Embryonic facial prominence (tissue), 1 donor: ENCODE measurements at regions not wholly inside any gene's neighbourhood (a gene's known extent, or its start where the extent isn't known, plus 50 kb on each side); places are given as distances from the start of the nearest gene placed in this dataset.
A peak's percentile ranks its signal among the peaks of the same experiment; 100 is the strongest.

Experiments
- DNase-seq: peaks from one replicate; pipeline ENCODE4 v3.0.0-alpha.2; 2016; ENCODE audit errors: extremely low spot score

DNA sequence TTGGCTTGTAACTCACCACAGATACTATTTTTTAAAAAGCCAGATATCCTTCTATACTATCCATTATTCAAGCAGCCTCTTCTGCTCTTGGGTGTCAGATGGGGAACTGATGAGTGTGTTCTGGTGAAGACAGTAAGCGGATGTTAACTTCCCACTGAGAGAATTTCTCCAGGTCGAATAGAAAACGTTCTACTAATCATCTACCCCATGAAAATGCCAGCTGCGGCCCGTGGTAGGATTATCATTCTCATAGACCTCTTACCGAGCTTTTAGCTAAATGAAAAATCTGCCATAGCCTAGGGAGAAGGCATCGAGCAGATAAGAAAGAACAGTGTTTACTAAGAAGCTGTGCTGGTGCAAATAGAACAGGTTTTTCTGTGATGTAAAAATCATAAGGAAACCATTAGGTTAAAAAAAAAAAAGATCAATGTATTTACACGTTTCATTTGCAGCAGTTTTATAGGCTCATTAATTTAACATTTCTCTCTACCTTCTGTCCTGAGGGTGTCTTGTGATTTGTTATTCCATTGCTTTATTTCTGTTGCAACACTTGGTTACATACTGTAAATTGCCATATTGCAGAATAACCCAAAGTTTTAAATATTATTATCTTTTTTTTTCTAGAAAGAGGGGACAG, 1521.5 kb upstream of the ZEB2 start:
- DNase-seq: no peak

DNA sequence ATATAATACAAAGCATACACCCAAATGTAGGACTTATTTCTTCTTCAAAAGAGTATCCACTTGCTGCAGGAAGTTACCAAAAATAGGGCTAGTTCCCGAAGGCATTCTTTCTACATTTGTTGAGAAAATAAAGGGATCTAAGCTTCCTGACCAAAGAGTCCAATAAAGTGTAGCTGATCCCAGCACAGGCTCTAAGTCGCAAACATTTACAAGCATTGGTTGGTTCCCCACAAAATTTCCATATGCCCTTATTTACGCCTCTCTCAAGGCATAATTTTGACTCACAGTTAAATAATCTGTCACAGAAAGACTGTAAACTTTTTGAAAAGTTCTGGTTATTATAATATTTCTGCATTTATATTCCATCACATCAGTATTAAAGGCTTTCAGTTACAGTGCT, 1520.1 kb upstream of the ZEB2 start:
- no peak for DNase-seq

DNA sequence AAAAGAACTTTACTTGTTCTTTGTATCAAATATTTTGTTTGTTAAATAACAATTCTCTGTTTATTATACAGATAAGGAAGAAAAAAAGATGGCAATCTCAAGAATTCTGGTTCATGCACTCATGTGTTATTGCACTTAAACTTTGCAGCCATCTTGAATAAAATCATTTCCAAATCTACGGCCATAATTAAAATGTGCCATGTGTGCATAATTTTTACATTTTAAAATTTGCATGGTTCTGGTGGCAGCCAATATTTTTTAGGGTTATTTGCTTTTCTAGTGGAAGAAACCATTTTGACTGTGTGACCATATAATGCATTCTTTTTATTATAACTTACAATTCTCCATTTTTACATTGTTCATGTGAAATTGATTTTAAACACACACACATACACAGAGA, 1518.1 kb upstream of the ZEB2 start:
- DNase-seq: no peak

DNA sequence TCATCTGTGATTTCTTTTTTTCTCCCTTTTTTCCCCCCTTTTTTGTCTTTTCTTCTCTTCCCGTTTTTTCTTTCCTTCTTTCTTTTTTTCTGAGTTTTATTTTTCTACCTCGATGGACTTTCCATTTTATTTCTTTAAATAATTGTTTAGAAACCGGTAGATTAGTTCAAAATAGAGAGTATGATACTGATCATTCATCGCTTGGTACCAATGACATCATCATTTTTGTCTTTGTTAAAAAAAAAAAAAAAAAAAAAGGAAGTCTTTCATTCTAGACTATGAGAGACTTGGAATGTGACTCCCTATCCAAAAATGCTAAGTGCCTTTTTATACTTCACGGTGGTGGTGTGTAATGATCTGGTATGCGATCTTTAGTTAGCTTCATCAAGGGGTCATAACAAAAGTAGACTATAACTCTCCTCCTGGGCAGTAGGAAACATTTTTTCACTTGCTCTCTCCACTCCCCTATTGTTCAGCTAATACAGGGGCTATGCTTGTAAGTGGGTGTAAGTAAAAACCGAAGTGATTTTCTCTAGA, 1517.5 kb upstream of the ZEB2 start:
- DNase-seq: no peak

DNA sequence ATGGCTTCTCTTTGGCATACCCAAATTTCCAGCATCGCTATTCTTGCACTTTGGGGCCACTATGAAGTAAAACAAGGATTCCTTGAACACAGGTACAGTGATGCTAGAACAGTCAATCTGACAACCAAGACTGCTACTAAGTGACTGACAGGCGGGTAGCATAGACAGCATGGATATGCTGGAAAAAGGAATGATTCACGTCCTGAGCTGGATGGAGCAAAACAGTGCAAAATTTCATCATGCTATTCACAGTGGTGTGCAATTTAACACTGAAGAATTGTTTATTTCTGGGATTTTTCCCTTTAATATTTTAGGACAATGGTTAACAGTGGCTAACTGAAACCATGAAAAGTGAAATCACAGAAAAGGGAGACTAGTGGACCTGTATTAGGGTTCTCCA, 1511.2 kb upstream of the ZEB2 start:
- no peak for DNase-seq

DNA sequence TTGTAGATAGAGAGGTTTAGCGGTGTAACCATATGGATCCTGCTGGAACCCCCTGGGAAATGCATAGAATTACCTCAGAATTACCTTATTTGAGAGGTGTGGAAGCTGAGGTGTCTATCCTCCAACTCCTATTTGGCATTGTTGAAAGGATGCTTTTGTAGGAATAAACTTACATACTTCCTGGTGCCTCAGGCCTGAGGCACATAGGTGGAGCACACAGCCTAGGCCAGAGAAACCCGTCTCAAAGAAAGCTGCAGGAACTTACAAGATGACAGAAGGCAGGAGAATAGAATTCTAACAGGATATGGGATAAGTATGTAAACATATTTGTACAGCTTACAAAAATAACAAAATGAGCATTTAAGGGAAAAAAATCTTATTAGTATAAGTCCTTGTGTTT, 1507.2 kb upstream of the ZEB2 start:
- no peak for DNase-seq

DNA sequence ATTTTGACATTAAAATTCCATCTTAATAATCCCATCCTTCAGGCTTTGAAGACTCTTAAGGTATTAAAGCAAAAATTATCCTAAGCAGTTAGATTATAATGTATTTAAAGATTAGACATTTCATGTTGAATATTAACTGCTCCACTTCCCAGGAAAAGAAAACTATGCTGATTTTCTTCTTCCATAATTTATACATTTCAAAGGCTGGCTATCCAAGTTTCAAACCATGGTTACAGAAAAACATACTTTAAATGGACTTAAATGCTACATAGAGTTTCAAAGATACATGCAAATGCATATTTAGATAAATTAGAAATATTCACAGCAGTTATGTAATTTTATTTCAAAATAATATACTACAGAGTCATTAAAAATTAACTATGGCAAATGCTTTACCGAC, 1505.6 kb upstream of the ZEB2 start:
- no peak for DNase-seq

DNA sequence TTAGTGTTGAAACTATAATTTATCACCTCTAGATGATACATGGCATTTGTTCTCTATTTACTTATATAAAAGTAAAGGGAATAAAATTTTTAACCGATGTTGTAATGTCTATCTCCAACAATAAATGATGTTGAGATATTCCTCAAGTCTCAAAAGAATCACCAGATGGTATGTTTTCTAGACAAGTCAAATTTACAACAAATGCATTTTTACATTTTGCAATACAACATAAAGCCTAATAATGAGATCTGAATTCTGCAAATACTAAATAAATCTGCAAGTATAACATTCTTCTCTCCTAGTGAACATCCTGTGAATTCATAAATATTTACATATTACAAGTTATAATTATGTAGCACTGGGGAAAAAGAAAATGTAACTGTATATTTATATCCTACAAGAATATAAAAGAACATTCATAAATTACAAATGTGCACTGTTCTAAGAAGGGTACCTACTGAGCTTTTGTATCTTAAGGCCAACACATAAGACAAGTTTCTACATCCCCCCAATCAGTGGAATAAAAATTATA, 1504.4 kb upstream of the ZEB2 start:
- DNase-seq: no peak

DNA sequence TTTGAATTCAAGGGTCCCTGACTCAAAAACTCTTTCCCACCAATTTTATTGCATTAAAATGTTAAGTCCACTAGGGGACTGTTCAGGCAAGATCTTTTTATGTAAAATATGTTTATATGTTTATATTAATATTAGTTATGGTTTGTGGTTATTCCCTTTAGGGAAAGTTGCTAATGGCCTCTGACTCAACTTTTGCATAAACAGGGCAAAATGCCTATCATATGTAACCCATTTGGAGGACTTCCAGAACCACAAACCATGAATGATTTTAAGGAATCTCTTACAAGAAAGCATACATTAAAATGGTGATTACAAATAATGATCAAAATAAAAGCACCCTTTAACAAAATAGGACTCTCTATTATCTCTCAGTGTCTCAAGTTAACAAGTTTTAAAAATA, 1484.5 kb upstream of the ZEB2 start:
- peak; percentile 40 for DNase-seq

DNA sequence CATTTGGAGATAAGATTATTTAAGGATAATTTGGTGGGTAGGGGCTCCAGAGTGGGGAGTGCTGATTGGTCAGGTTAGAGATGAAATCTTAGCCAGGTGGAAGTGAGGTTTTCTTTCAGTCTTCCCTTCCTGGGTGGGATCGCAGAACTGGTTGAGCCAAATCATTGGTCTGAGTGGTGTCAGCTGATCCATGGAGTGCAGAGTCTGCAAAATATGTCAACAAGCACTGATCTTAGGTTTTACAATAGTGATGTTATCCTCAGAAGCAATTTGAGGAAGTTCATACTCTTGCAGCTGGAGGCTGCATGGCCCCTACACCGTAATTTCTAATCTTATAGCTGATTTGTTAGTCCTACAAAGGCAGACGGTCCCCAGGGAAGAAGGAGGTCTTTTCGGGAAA, 1483.4 kb upstream of the ZEB2 start:
- no peak for DNase-seq

DNA sequence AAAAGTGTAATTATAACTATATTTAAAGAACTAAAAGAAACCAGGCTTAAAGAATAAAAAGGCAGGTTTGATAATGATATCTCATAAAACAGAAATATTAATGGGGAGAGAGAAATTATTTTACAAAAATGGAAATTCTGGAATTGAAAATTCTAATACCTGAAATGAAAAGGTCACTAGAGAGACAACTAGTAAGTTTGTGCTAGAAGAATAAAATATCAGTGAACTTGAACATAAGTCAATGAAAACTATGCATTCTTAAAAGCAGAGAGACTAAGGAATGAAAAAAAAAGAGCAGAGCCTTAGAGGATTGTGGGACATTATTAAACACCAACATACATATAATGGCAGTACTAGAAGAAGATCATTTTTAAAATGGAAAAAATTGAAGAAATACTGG, 1475.0 kb upstream of the ZEB2 start:
- no peak for DNase-seq

DNA sequence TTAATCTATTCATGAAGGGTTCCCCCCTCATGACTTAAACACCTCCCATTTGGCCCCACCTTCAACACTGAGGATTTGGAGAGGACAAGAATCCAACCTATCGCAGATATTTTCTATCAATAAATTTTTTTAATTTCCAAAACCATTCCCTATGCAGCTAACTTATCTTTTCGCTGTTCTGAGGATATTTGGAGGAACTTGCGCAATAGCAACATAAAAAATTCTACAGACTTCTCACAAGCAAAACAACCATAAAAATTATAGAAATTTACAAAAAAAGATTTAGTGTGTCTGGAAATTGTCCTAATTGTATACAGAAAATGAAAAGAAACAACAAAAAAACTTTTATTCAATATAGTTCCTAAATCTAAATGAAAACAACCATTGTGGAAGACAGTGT, 1472.7 kb upstream of the ZEB2 start:
- DNase-seq: no peak

DNA sequence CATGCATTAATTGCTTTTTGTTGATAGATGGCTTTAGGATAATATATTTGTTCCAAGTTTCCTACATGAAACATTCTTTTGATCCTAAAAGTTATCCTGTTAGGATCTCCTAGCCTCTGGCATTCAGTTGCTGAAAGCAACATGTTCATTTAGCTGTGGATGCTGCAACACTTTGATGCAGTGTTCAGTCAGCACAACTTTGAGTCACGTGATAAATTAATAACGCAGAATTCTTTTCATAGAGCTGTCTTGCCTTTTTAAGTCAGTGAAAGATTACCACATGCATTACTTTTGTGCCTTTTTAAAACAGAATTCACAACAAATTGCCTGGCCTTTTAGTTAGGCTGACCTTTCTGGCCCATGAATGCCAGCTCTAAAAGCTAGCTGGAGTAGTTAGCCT, 1467.9 kb upstream of the ZEB2 start:
- DNase-seq: no peak

DNA sequence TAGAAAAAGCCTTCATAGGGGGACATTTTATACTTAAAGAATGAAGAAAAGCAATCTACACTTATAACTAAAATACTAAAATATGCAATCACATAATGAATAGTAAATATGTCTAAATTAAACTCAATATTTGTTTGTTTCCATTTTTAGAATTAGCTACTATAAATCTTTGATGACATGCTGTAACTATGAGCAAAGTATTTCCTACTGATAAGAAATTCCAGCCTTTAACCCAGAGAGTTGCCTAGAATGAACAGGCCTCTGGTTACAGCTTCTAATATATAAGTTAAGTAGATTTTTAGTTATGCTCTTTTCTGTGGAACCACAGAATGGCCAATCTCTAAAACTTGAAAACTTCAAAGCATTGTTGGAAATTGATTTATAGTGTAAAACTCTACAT, 1465.6 kb upstream of the ZEB2 start:
- DNase-seq: no peak

DNA sequence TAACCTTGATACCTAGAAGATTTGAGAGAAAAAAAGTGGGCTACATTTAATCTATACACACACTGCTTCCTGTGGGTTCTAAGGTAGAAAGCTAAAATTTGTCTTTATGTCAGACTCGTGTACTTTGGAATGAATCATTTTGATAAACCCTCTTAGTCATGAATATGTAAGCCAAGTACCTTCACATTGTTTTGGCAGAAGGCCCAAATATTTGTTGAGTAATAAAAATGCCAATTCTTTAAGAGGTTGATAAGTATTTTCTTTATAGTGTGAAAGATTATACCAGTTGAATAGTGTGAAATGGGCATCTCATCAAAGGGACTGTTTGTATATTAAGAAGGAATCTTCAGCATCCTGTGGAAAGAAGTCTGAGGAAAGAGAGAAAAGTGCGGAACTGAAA, 1464.7 kb upstream of the ZEB2 start:
- no peak for DNase-seq

DNA sequence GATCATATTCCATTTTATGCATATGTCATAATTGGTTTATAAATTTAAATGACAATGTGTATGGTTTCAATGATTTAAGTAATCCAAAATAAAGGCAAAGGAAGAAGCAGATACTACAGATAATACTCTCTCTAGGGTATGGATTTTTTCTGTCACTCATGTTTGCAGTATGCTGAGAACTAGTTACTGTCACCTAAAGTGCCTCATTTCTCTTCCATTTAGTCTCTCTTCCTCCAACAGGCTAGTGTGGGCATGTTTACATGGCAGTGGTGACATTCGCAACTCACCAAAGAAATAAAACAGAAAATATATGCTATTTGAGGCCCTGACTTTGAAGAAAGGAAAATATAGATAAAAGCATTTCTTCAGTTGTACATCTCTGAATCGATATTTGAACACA, 1460.4 kb upstream of the ZEB2 start:
- DNase-seq: no peak

DNA sequence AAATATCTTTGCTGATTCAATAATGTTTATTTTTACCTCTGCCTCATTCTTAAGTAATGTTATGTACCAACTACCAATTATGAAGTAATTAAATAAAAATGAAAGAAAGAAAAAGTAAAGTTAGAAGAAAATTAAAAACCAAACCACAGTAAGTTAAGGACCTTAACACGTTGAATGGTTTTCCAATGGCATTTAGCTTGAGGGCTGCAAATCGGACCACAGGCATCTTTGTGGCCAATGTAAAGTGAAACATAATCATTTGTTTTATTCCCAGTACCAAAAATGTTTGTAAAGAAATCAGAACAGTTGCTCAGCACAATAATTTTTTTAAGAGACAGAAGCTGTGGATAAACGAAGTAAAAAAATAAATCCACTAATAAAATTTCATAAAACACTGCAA, 1455.5 kb upstream of the ZEB2 start:
- DNase-seq: no peak

DNA sequence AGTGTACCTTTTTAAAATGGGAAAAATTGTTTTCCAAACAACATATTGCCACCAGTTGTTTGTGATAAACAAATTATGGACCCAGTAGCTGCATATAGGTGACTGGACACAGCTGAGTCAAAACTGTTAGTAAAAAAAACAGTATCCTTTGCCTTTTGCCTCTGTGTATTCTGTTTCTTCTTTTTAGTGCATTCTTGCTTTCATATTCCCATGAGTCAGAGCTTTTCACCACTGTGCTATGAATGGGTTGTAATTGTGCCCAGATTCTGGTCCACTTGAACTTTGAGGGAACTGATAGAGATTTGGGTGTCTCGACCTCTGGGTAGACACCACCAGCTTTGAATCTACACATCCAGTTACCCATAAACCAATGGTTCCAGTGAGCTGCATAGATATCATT, 1441.9 kb upstream of the ZEB2 start:
- DNase-seq: no peak

DNA sequence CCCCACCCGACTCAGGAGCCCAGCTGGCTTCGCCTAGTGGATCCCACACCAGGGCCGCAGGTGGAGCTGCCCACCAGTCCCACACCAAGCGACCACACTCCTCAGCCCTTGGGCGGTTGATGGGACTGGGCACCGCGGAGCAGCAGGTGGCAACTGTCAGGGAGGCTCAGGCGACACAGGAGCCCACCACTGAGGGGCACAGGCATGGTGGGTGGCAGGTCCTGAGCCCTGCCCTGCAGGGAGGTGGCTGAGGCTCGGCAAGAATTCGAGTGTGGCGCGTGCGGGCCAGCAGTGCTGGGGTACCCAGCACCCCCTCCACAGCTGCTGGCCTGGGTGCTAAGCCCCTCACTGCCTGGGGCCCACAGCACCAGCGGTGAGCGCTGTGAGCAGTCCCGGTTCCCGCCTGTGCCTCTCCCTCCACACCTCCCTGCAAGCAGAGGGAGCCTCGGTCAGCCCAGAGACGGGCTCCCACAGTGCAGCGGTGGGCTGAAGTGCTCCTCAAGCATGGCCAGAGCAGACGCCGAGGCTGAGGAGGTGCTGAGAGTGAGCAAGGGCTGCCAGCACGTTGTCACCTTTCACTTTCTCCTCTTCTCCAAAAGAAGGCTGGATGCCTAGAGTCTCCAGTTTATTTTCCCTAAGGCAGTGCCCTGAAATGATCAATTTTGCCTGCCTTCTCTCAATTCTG, 1440.7 kb upstream of the ZEB2 start:
- no peak for DNase-seq

DNA sequence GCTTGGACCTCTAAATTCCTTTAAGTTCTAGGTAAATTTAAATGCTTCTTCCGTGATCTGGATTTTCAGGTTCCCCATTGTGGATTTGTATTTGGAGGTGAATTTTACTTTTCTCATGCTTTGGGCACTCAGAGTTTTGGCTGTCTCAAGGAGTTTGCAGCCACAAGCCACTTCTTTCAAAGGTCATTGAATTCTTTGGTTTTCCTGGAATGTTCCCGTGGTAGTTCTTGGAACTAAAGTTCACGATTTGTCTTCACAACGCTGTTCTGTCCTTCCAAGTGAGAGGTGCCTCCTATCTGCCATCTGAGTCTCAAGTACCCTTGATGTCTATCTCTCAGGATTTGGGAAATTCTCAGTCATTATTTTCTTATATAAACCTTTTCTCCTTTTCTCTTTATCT, 1438.7 kb upstream of the ZEB2 start:
- DNase-seq: no peak

DNA sequence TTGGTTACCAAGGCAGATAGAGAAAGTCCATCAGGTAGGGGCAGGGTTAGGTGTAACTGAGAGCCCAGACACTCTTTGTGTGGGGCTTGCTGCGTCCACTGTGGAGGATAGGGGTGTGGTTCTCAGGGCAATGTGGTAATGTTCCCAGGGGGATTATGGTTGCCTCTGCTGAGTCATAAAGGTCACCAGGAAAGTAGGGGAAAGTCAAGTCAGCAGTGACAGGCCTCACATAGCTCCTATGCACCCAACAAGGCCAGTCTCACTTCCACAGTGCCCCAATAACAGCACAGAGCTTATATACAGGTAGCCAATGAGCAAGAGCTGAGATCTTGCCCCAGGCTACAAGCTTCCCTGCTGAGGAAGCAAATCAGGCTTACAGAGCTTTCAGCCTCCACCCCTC, 1438.0 kb upstream of the ZEB2 start:
- DNase-seq: no peak

DNA sequence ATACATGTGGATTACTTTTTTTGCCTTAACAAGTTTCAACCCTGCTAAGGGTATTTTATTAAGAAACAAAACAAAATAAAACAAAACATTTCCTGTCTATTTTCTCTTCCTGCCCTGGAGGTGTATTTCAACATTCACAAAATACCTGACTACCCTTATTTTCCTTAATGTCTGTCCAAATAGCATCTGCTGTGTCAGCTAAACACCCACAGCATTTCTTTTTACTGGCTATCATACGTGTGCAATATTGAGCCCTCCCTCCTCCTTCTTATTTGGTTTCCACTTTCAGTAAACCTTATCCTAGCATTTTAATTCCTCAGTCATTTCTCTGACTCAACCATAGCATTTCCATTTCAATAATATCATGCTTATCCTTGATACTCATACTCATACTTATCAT, 1420.0 kb upstream of the ZEB2 start:
- DNase-seq: no peak

DNA sequence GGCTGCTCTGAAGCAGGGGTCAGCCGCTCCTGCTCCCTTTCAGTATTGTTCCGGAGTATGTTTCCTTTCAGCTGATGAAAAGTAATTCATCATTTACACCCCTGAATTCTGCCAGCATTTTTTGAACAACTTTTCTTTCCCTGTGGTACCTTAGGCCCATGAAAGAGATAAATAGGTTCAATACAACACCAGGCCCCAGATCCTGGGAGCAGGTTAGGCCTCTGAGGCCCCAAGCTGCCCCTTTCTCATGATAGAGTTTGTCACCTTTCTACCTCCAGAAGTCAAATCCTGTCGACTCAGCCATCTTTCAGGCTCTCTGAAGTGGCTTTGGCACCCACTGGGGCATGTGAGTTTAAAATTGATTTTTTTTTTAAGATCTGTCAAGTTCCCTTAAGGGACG, 1415.1 kb upstream of the ZEB2 start:
- DNase-seq: no peak
